ENCODE measurements at regions not wholly inside any gene's neighbourhood (a gene's known extent, or its start where the extent isn't known, plus 50 kb on each side); places are given as distances from the start of the nearest gene placed in this dataset.
A peak's percentile ranks its signal among the peaks of the same experiment; 100 is the strongest.
"Not testable (repeated sequence)": the region's sequence is repeated elsewhere in the genome, so short reads cannot be mapped to it uniquely, and the experiment has no call there.

DNA sequence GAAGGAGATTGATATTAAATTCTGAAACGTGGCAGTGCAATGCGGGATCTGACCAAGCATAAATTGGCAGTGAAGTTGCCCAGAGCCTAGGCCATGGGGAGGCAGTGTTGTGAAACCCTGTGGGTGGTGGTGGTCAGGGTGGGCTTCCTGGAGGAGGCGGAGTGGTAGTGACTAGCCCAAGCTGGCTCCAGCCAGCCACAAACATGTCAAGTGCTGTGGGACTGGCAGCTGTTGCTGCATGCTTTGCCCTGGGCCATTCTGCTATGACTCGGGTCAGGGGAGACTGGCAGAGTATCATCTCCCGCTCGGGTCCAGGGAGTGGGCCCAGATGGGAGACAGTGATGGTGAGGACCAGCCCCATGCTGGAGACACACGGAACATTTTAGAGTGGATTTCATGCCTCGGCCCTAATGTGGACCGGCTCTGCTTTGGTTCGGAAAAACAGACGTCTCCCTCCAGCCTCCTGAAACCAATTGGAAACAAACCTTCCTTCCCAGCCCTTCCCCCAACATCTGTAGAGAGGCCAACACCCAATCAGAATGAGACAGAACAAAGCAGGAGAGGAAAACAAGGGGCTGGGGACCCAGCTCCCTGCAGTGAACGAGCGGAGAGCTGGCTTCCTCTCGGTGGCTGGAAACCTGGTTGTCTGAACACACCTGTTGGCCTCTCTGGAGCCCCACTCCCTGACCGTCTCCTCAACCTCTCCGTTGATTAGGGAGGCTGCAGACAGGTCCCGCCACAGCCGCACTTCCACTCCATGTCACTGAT, 58.2 kb downstream of the TMEM270 start:
- H4K20me1 ChIP-seq (ENCODE audit: insufficient read depth) = no peaks in the 10 kb centered on the region
- no peak overlapping the region for H3K4me2 ChIP-seq (ENCODE audit: unreplicated experiment)
- in situ Hi-C loops (cut with MboI) = no loop called here
- H3K4me1 ChIP-seq (ENCODE audit: insufficient read depth) = no peaks in the 10 kb centered on the region
- H3K27ac ChIP-seq = no peak overlapping the region
- 61 to 62% methylated on average over 18 of the region's 18 CpGs for WGBS, 2 experiments (ENCODE audit: low coverage in 1 of 2, low lambda C conversion rate in 2 of 2, missing lambda C conversion rate in 2 of 2)
- no peak for DNase-seq
- H3K4me3 ChIP-seq = no peak overlapping the region
- H3K9me2 ChIP-seq (ENCODE audit: insufficient read depth) = no peaks in the 10 kb centered on the region
- H3K9me3 ChIP-seq (ENCODE audit: low read depth) = no peaks in the 10 kb centered on the region
- no peaks in the 10 kb centered on the region for H3K79me2 ChIP-seq (ENCODE audit: insufficient read depth)
- no peak overlapping the region for H3K9ac ChIP-seq
- no peak for TF ChIP-seq EZH2phosphoT487 (IDR thresholded peaks at IDR 0.05; ENCODE audit: insufficient read depth, low read depth)
- TF ChIP-seq EZH2 (IDR thresholded peaks at IDR 0.05; ENCODE audit: insufficient read depth, poor library complexity, severe bottlenecking) = no peak
- no peaks in the 10 kb centered on the region for H3F3A ChIP-seq (ENCODE audit: insufficient read depth)
- H3K27me3 ChIP-seq (replicated peaks; ENCODE audit: insufficient read depth) = no peaks in the 10 kb centered on the region
- no peaks in the 10 kb centered on the region for H3K36me3 ChIP-seq (ENCODE audit: low read depth)
- no peak overlapping the region for H2AFZ ChIP-seq

DNA sequence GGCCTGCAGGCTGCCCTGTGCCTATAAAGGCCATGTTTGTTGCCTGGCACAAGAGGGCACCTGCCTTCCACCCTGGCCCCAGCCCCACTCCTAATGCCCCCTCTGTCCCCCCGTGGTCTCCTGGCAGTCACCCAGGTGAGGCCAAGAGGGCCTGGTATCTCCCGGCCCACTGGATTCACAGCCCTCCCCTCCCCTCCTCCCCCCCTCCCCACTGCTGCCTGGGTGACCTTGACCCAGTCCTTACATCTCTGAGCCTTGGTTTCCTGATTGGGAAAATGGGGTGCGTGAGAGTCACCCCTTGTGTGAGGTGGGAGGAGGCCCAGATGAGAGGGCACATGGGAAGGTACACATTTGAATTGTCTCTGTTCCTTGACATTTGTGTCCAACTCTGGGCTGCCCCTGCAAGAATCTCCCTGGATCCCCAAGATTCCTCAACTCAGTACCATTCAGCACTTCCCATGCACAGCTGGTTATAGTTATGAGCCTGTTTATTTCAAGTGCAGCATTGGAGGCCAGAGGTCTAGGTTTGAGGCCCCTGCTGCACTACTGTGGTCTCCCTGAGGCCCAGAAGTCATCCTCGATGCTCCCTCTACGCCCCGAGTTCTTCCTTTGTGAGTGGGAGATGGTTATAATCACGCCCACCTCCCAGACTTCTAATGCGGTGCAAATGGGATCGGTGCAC, 58.9 kb downstream of the TMEM270 start:
- Histone ChIP-seq H3K36me3 (ENCODE audit: low read depth) (no peaks in the 10 kb centered on the region), H3K9me3 (ENCODE audit: low read depth) (no peaks in the 10 kb centered on the region), H2AFZ (no peak overlapping the region), H3K4me2 (ENCODE audit: unreplicated experiment) (no peak overlapping the region), H3K9me2 (ENCODE audit: insufficient read depth) (no peaks in the 10 kb centered on the region), H3K79me2 (ENCODE audit: insufficient read depth) (no peaks in the 10 kb centered on the region), H3F3A (ENCODE audit: insufficient read depth) (no peaks in the 10 kb centered on the region), H3K27me3 (replicated peaks; ENCODE audit: insufficient read depth) (no peaks in the 10 kb centered on the region), H4K20me1 (ENCODE audit: insufficient read depth) (no peaks in the 10 kb centered on the region), H3K4me3 (no peak overlapping the region), H3K27ac (no peak overlapping the region), H3K4me1 (ENCODE audit: insufficient read depth) (no peaks in the 10 kb centered on the region), H3K9ac (no peak overlapping the region)
- whole genome bisulfite sequencing, 2 experiments (ENCODE audit: low coverage in 1 of 2, low lambda C conversion rate in 2 of 2, missing lambda C conversion rate in 2 of 2) = 45 to 50% methylated on average over 7 to 9 of the region's 9 CpGs
- no peak for DNase-seq
- in situ Hi-C loops (cut with MboI) = no loop called here
- TF ChIP-seq EZH2phosphoT487 (IDR thresholded peaks at IDR 0.05; ENCODE audit: insufficient read depth, low read depth) = no peak
- TF ChIP-seq EZH2 (IDR thresholded peaks at IDR 0.05; ENCODE audit: insufficient read depth, poor library complexity, severe bottlenecking) = no peak

DNA sequence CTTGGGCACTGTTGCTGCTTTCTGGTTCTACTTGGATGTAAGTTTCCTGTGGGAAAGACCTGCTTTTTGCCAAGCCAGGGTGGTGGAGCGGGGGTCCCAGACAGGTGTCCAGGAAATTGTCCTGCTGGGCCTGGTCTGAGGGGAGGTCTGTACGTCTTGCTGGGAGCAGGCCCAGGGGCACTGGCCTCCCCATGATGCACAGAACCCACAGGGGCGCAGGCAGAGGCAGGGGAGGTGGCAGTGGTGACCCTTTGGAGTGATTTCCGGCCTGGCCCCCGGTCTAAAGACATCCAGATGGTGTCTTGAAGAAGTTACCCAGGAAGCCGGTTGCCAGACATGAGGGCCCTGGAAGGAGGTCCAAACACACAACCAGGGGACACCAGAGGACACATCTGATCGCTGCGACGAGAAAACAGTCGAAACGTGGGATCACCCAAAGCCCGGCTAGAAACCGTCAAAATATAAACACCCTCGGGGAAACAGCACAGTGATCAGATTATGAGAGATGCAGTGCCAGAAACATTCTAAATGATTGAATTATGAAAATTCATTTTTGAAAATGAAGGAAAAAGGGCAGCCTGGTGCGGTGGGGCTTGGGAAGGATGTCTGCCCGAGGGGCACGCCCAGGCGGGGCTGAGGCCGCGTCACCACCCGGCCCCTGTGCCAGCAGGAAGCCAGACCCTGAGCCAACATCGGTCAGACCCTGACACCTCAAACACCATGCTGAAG, 59.6 kb downstream of the TMEM270 start:
- no peaks in the 10 kb centered on the region for H3K27me3 ChIP-seq (replicated peaks; ENCODE audit: insufficient read depth)
- no peaks in the 10 kb centered on the region for H3K9me3 ChIP-seq (ENCODE audit: low read depth)
- in situ Hi-C loops (cut with MboI) = no loop called here
- no peak for DNase-seq
- H3K4me1 ChIP-seq (ENCODE audit: insufficient read depth) = no peaks in the 10 kb centered on the region
- no peaks in the 10 kb centered on the region for H4K20me1 ChIP-seq (ENCODE audit: insufficient read depth)
- no peak overlapping the region for H3K27ac ChIP-seq
- no peak overlapping the region for H3K9ac ChIP-seq
- H3K4me2 ChIP-seq (ENCODE audit: unreplicated experiment) = no peak overlapping the region
- no peaks in the 10 kb centered on the region for H3K9me2 ChIP-seq (ENCODE audit: insufficient read depth)
- TF ChIP-seq EZH2phosphoT487 (IDR thresholded peaks at IDR 0.05; ENCODE audit: insufficient read depth, low read depth) = no peak
- TF ChIP-seq EZH2 (IDR thresholded peaks at IDR 0.05; ENCODE audit: insufficient read depth, poor library complexity, severe bottlenecking) = no peak
- 0 out of 2 replicates have a peak overlapping the region, but pooled peaks have one; percentile 24 for H2AFZ ChIP-seq
- H3K4me3 ChIP-seq = no peak overlapping the region
- no peaks in the 10 kb centered on the region for H3F3A ChIP-seq (ENCODE audit: insufficient read depth)
- no peaks in the 10 kb centered on the region for H3K36me3 ChIP-seq (ENCODE audit: low read depth)
- 29 to 38% methylated on average over 22 of the region's 22 CpGs for WGBS, 2 experiments (ENCODE audit: low coverage in 1 of 2, low lambda C conversion rate in 2 of 2, missing lambda C conversion rate in 2 of 2)
- H3K79me2 ChIP-seq (ENCODE audit: insufficient read depth) = no peaks in the 10 kb centered on the region

DNA sequence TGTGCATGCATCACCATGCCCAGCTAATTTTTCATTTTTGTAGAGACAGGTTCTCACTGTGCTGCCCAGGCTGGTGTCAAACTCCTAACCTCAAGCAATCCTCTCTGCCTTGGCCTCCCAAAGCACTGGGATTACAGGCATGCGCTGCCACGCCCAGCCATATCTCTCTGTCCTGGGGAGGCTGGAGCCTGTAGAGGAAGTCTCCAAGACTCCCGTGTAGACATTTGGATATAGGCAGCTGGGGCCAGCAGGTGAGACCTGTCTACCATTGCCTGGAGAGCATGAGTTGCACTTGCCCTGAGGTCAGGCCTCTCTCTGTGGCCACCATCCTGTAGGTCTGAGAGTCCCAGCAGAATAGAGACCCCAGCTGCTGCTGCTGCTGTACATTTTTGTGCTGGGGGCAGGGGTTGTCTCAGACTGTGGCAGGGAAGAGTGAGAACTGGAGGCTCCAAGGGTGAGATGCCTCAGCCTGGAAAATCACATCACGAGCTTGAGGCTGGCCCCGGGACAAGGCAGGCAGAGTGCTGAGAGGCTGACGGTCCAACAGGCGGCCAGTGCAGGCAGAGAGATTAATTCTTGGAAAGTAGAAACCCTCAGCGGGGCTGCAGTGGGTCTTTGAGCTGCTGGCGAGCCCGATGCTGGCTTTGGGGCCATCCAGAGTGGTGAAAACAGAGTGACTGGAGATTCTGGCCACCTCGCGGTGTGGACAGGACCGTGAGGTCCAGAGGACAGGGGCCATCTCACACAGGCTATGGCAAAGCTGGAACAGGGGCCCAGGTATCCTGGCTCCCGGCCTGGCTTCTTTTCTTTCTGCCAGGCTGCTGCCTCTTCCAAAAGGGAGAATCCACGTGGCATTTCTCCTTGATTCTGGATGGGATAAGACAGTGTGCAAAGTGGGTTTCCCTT, 60.9 kb downstream of the TMEM270 start:
- H3K9me2 ChIP-seq (ENCODE audit: insufficient read depth) = no peaks in the 10 kb centered on the region
- no peaks in the 10 kb centered on the region for H4K20me1 ChIP-seq (ENCODE audit: insufficient read depth)
- no peak overlapping the region for H3K4me2 ChIP-seq (ENCODE audit: unreplicated experiment)
- H3K79me2 ChIP-seq (ENCODE audit: insufficient read depth) = no peaks in the 10 kb centered on the region
- 42 to 48% methylated on average over 15 of the region's 15 CpGs for WGBS, 2 experiments (ENCODE audit: low coverage in 1 of 2, low lambda C conversion rate in 2 of 2, missing lambda C conversion rate in 2 of 2)
- no peak overlapping the region for H3K9ac ChIP-seq
- no peak for DNase-seq
- H2AFZ ChIP-seq = no peak overlapping the region
- H3F3A ChIP-seq (ENCODE audit: insufficient read depth) = no peaks in the 10 kb centered on the region
- no peak overlapping the region for H3K27ac ChIP-seq
- H3K4me3 ChIP-seq = no peak overlapping the region
- H3K4me1 ChIP-seq (ENCODE audit: insufficient read depth) = no peaks in the 10 kb centered on the region
- TF ChIP-seq EZH2phosphoT487 (IDR thresholded peaks at IDR 0.05; ENCODE audit: insufficient read depth, low read depth) (no peak), EZH2 (IDR thresholded peaks at IDR 0.05; ENCODE audit: insufficient read depth, poor library complexity, severe bottlenecking) (no peak)
- in situ Hi-C loops (cut with MboI) = no loop called here
- H3K36me3 ChIP-seq (ENCODE audit: low read depth) = no peaks in the 10 kb centered on the region
- no peaks in the 10 kb centered on the region for H3K27me3 ChIP-seq (replicated peaks; ENCODE audit: insufficient read depth)
- peaks cover 4% of the 10 kb centered on the region for H3K9me3 ChIP-seq (ENCODE audit: low read depth)

DNA sequence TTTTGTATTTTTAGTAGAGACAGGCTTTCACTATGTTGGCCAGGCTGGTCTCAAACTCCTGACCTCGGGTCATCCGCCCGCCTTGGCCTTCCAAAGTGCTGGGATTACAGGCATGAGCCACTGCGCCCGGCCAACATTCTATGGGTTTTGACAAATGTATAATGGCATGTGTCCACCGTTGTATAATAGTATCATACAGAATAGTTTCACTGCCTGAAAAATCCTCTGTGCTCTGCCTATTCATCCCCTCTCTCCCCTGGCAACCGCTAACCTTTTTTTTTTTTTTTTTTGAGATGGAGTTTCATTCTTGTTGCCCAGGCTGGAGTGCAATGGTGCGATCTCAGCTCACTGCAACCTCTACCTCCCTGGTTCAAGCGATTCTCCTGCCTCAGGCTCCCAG, 67.7 kb downstream of the TMEM270 start:
- H3K27ac ChIP-seq; H3K4me2 ChIP-seq (ENCODE audit: unreplicated experiment); H3K9me2 ChIP-seq (ENCODE audit: insufficient read depth); DNase-seq; H3F3A ChIP-seq (ENCODE audit: insufficient read depth); H3K4me1 ChIP-seq (ENCODE audit: insufficient read depth); H4K20me1 ChIP-seq (ENCODE audit: insufficient read depth); H3K9me3 ChIP-seq (ENCODE audit: low read depth); H3K36me3 ChIP-seq (ENCODE audit: low read depth); H3K79me2 ChIP-seq (ENCODE audit: insufficient read depth); H2AFZ ChIP-seq; in situ Hi-C loops (cut with MboI); H3K4me3 ChIP-seq; H3K27me3 ChIP-seq (replicated peaks; ENCODE audit: insufficient read depth); H3K9ac ChIP-seq: not testable (repeated sequence)
- 85 to 88% methylated on average over 9 of the region's 9 CpGs for WGBS, 2 experiments (ENCODE audit: low coverage in 1 of 2, low lambda C conversion rate in 2 of 2, missing lambda C conversion rate in 2 of 2)

Measured in GM23248 (cell line).